ENCODE measurements at regions not wholly inside any gene's neighbourhood (a gene's known extent, or its start where the extent isn't known, plus 50 kb on each side); places are given as distances from the start of the nearest gene placed in this dataset.

DNA sequence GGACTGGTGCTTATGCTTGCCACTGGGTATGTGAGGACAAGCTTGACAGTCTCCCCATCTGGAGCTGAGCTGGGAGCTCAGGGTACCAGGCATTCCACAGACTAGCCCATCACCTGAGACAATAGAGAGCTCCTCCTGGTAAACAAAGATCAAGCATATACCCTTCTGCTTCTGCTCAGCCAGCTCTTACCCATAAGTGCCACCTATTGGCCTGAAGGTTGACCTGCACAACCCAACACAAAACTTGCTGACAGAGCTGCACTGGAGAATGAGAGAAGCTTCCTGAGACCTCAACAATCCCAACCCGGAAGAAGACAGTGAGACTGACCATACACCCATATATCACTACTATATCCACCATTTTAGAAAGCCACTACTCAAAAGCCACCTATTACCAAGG, 1049.2 kb upstream of the INTU start:
- peak; percentile 27 for TF ChIP-seq CTCF (IDR thresholded peaks at IDR 0.05; ENCODE audit: low read depth, low read length, poor library complexity, severe bottlenecking)
- TF ChIP-seq EZH2phosphoT487 (IDR thresholded peaks at IDR 0.05; ENCODE audit: borderline replicate concordance, low read length): no peak
